ENCODE measurements at regions not wholly inside any gene's neighbourhood (a gene's known extent, or its start where the extent isn't known, plus 50 kb on each side); places are given as distances from the start of the nearest gene placed in this dataset.

GRCh38 chr15:38843051-38843501 lies 278.5 kb upstream of the RASGRP1 start:
- no peaks in the 10 kb centered on the region for H3K36me3 ChIP-seq
- 93 to 98% methylated on average over 3 of the region's 3 CpGs for WGBS, 2 donors
- H3K27ac ChIP-seq: no peak overlapping the region
- no peak overlapping the region for H3K4me3 ChIP-seq
- no peaks in the 10 kb centered on the region for H3K27me3 ChIP-seq
- H3K4me1 ChIP-seq: peaks cover 0 to 7% (median 0%) of the 10 kb centered on the region in 9 donors
- intact Hi-C loops (cut with DNase I): no loop called here
- H3K9me3 ChIP-seq: peaks cover 0 to 4% (median 0%) of the 10 kb centered on the region in 11 donors
- DNase-seq (no peak), ATAC-seq (no peak)
- no peak for TF ChIP-seq CTCF (IDR thresholded peaks at IDR 0.05)

- no peak for TF ChIP-seq CTCF (IDR thresholded peaks at IDR 0.05)
- peaks cover 0 to 4% (median 0%) of the 10 kb centered on the region in 11 donors for H3K9me3 ChIP-seq
- DNase-seq: no peak
- no peak overlapping the region for H3K4me3 ChIP-seq
- ATAC-seq: no peak
- H3K36me3 ChIP-seq: no peaks in the 10 kb centered on the region
- peaks cover 0 to 7% (median 0%) of the 10 kb centered on the region in 9 donors for H3K4me1 ChIP-seq
- WGBS, 2 donors: 72 to 78% methylated on average over 10 of the region's 10 CpGs
- intact Hi-C loops (cut with DNase I): no loop called here
- no peak overlapping the region for H3K27ac ChIP-seq
- no peaks in the 10 kb centered on the region for H3K27me3 ChIP-seq
Measured at GRCh38 chr15:38843736-38844590, 279.3 kb upstream of the RASGRP1 start.

- Histone ChIP-seq H3K4me3 (no peak overlapping the region), H3K9me3 (no peaks in the 10 kb centered on the region), H3K4me1 (peaks cover 0 to 7% (median 0%) of the 10 kb centered on the region in 9 donors), H3K27me3 (no peaks in the 10 kb centered on the region), H3K36me3 (no peaks in the 10 kb centered on the region), H3K27ac (no peak overlapping the region)
- intact Hi-C loops (cut with DNase I): no loop called here
- 80 to 97% methylated on average over 1 of the region's 1 CpG for WGBS, 2 donors
- DNase-seq: no peak
- no peak for ATAC-seq
- no peak for TF ChIP-seq CTCF (IDR thresholded peaks at IDR 0.05)
Measured at GRCh38 chr15:38844736-38845135, 280.1 kb upstream of the RASGRP1 start.

- no peak for ATAC-seq
- no peaks in the 10 kb centered on the region for H3K27me3 ChIP-seq
- TF ChIP-seq CTCF (IDR thresholded peaks at IDR 0.05): no peak
- no peaks in the 10 kb centered on the region for H3K9me3 ChIP-seq
- intact Hi-C loops (cut with DNase I): no loop called here
- no peak overlapping the region for H3K27ac ChIP-seq
- WGBS, 2 donors: 46 to 56% methylated on average over 2 of the region's 2 CpGs
- H3K4me1 ChIP-seq: peaks cover 0 to 7% (median 0%) of the 10 kb centered on the region in 9 donors
- DNase-seq: no peak
- no peaks in the 10 kb centered on the region for H3K36me3 ChIP-seq
- no peak overlapping the region for H3K4me3 ChIP-seq
Measured at GRCh38 chr15:38846346-38846745, 281.7 kb upstream of the RASGRP1 start.

Measured in heart right ventricle (tissue), 16 donors.